Natural killer cell (primary cell): ENCODE measurements at regions not wholly inside any gene's neighbourhood (a gene's known extent, or its start where the extent isn't known, plus 50 kb on each side); places are given as distances from the start of the nearest gene placed in this dataset.

Source experiments
- ATAC-seq, 3 donors: fragments of 150-1000 bp in 2 of 3; fragments of 200-7000 bp in 1 of 3; cut with Tn5 transposase; 1 replicate in 1 of 3; 2 replicates in 2 of 3; pipeline ENCODE4 v1.10.0; 2021; ENCODE audit warnings: mild to moderate bottlenecking in 2 of 3, moderate library complexity in 2 of 3
- DNase-seq, 2 donors: peaks; one replicate each; pipeline versions ENCODE4 v3.0.0 to v3.0.0-alpha.2; 2013 to 2021; ENCODE audit warnings: mixed read lengths in 1 of 2
- H3K27ac ChIP-seq: one replicate; pipeline ENCODE4 v1.5.1; 2013; ENCODE audit warnings: mild to moderate bottlenecking, low read length
- H3K27me3 ChIP-seq: one replicate; pipeline ENCODE4 v1.6.1; 2013; ENCODE audit warnings: low read length; ENCODE audit not compliant: control insufficient read depth, insufficient read depth
- H3K36me3 ChIP-seq: one replicate; pipeline ENCODE4 v1.6.1; 2013; ENCODE audit warnings: low read length; ENCODE audit not compliant: control insufficient read depth, insufficient read depth
- H3K4me1 ChIP-seq: one replicate; pipeline ENCODE4 v1.6.1; 2013; ENCODE audit warnings: low read length; ENCODE audit not compliant: control insufficient read depth, insufficient read depth
- H3K4me3 ChIP-seq: one replicate; pipeline ENCODE4 v1.5.1; 2013; ENCODE audit warnings: low read length
- H3K9me3 ChIP-seq: one replicate; pipeline ENCODE4 v1.6.1; 2013; ENCODE audit warnings: low read length; ENCODE audit not compliant: control insufficient read depth, insufficient read depth
- H3K27ac Mint-ChIP-seq, 2 donors: one replicate each; pipeline ENCODE4 v1.8.0; 2022; ENCODE audit warnings: mild to moderate bottlenecking in 2 of 2, mixed read lengths in 2 of 2, moderate library complexity in 1 of 2
- H3K27me3 Mint-ChIP-seq, 2 donors: one replicate each; pipeline ENCODE4 v1.8.0; 2022; ENCODE audit warnings: low read depth in 2 of 2, mixed read lengths in 2 of 2
- H3K36me3 Mint-ChIP-seq: one replicate; pipeline ENCODE4 v1.8.0; 2022; ENCODE audit warnings: mixed read lengths
- H3K4me1 Mint-ChIP-seq, 2 donors: one replicate each; pipeline ENCODE4 v1.8.0; 2022; ENCODE audit warnings: mixed read lengths in 2 of 2
- H3K4me3 Mint-ChIP-seq: one replicate; pipeline ENCODE4 v1.8.0; 2022; ENCODE audit warnings: mild to moderate bottlenecking, moderate library complexity, mixed read lengths
- H3K9me3 Mint-ChIP-seq, 2 donors: one replicate each; pipeline ENCODE4 v1.8.0; 2022; ENCODE audit warnings: mixed read lengths in 2 of 2
- CTCF ChIP-seq: fragments of 200-600 bp; IDR thresholded peaks from one replicate; pipeline ENCODE4 v1.8.0; 2022; ENCODE audit warnings: antibody characterized with exemption
- WGBS: methylation state at CpG from one replicate; pipeline ENCODE4 v1.1.7; 2013; ENCODE audit warnings: missing lambda C conversion rate; ENCODE audit not compliant: insufficient coverage; 5-methylcytosine and 5-hydroxymethylcytosine counted together
- intact Hi-C: fragments of 100-400 bp; cut with micrococcal nuclease; formaldehyde crosslinking; loops from one replicate; pipeline ENCODE4 v1.14.2; 2022

- H3K9me3 ChIP-seq: peaks cover 21% of the 10 kb centered on the region
- no peaks in the 10 kb centered on the region for H3K4me1 ChIP-seq
- H3K27me3 ChIP-seq: no peaks in the 10 kb centered on the region
- Mint-ChIP-seq H3K36me3 (peaks cover 18% of the 10 kb centered on the region), H3K4me3 (no peak overlapping the region), H3K27me3 (no peaks in the 10 kb centered on the region), H3K4me1 (no peaks in the 10 kb centered on the region), H3K9me3 (peaks cover 15 to 41% of the 10 kb centered on the region in 2 donors), H3K27ac (no peak overlapping the region)
- 84% methylated on average over 3 of the region's 3 CpGs for WGBS
- intact Hi-C loops: no loop called here
- no peak overlapping the region for H3K27ac ChIP-seq
- DNase-seq (no peak), ATAC-seq (no peak)
- H3K36me3 ChIP-seq: no peaks in the 10 kb centered on the region
- no peak overlapping the region for H3K4me3 ChIP-seq
- TF ChIP-seq CTCF: no peak
Observed at GRCh38 chr1:79874289-79874688, 867.8 kb upstream of the ADGRL4 start.

GRCh38 chr1:79859212-79859948 is 852.9 kb upstream of the ADGRL4 start:
- Histone ChIP-seq H3K27me3 (no peaks in the 10 kb centered on the region), H3K27ac (no peak overlapping the region), H3K4me1 (no peaks in the 10 kb centered on the region), H3K4me3 (no peak overlapping the region), H3K9me3 (no peaks in the 10 kb centered on the region), H3K36me3 (no peaks in the 10 kb centered on the region)
- peaks cover 27 to 31% of the 10 kb centered on the region in 2 donors for H3K9me3 Mint-ChIP-seq
- ATAC-seq (no peak), DNase-seq (no peak)
- intact Hi-C loops: no loop called here
- no peak overlapping the region for H3K27ac Mint-ChIP-seq
- 93% methylated on average over 7 of the region's 8 CpGs for WGBS
- no peak for TF ChIP-seq CTCF
- no peak overlapping the region for H3K4me3 Mint-ChIP-seq
- H3K36me3 Mint-ChIP-seq: peaks cover 5% of the 10 kb centered on the region
- H3K4me1 Mint-ChIP-seq: no peaks in the 10 kb centered on the region
- no peaks in the 10 kb centered on the region for H3K27me3 Mint-ChIP-seq

- no peak overlapping the region for H3K27ac Mint-ChIP-seq
- ATAC-seq (no peak), DNase-seq (no peak)
- Histone ChIP-seq H3K9me3 (peaks cover 3% of the 10 kb centered on the region), H3K36me3 (no peaks in the 10 kb centered on the region), H3K27me3 (no peaks in the 10 kb centered on the region), H3K4me1 (no peaks in the 10 kb centered on the region), H3K27ac (no peak overlapping the region), H3K4me3 (no peak overlapping the region)
- peaks cover 14 to 21% of the 10 kb centered on the region in 2 donors for H3K9me3 Mint-ChIP-seq
- WGBS: 81% methylated on average over 3 of the region's 3 CpGs
- intact Hi-C loops: no loop called here
- H3K36me3 Mint-ChIP-seq: peaks cover 5% of the 10 kb centered on the region
- H3K4me3 Mint-ChIP-seq: no peak overlapping the region
- no peak for TF ChIP-seq CTCF
- H3K27me3 Mint-ChIP-seq: no peaks in the 10 kb centered on the region
- no peaks in the 10 kb centered on the region for H3K4me1 Mint-ChIP-seq
Observed at GRCh38 chr1:79852004-79852403, 845.5 kb upstream of the ADGRL4 start.

GRCh38 chr1:79849388-79849787 is 842.9 kb upstream of the ADGRL4 start:
- Mint-ChIP-seq H3K27me3 (no peaks in the 10 kb centered on the region), H3K9me3 (peaks cover 8 to 12% of the 10 kb centered on the region in 2 donors), H3K4me1 (no peaks in the 10 kb centered on the region), H3K36me3 (peaks cover 5% of the 10 kb centered on the region), H3K4me3 (no peak overlapping the region), H3K27ac (no peak overlapping the region)
- no peak for TF ChIP-seq CTCF
- no peak for DNase-seq
- no peak overlapping the region for H3K27ac ChIP-seq
- no peaks in the 10 kb centered on the region for H3K27me3 ChIP-seq
- intact Hi-C loops: no loop called here
- no peaks in the 10 kb centered on the region for H3K36me3 ChIP-seq
- no peak for ATAC-seq
- H3K4me1 ChIP-seq: no peaks in the 10 kb centered on the region
- WGBS: 63% methylated on average over 1 of the region's 1 CpG
- H3K9me3 ChIP-seq: peaks cover 3% of the 10 kb centered on the region
- H3K4me3 ChIP-seq: no peak overlapping the region
